ENCODE measurements at regions not wholly inside any gene's neighbourhood (a gene's known extent, or its start where the extent isn't known, plus 50 kb on each side); places are given as distances from the start of the nearest gene placed in this dataset.

- TF ChIP-seq EZH2 (IDR thresholded peaks at IDR 0.05; ENCODE audit: borderline replicate concordance, low read length) (no peak), CTCF (IDR thresholded peaks at IDR 0.05; ENCODE audit: low read length) (no peak)
Measured at GRCh38 chr1:194705123-194705854, 1518.9 kb upstream of the B3GALT2 start.
